A673 (cell line): ENCODE measurements at regions not wholly inside any gene's neighbourhood (a gene's known extent, or its start where the extent isn't known, plus 50 kb on each side); places are given as distances from the start of the nearest gene placed in this dataset.

Experiments used
- BruUV-seq: library from RNA; stranded (reverse); fragments of 400-500 nt; replicated peaks from 2 replicates; lab custom pipeline; 2021; lab: Mats Ljungman, UMichigan
- CTCF ChIA-PET: fragments of 300-600 bp; sonication (Branson Sonifier 250); formaldehyde crosslinking; loops from one replicate; lab custom pipeline; 2022; ENCODE audit warnings: antibody characterized with exemption; lab: Charles Lee
- POLR2A ChIA-PET: fragments of 300-600 bp; sonication (Branson Sonifier 250); formaldehyde crosslinking; loops from one replicate; lab custom pipeline; 2022; ENCODE audit warnings: antibody characterized with exemption; ENCODE audit not compliant: low non-redundant PET; lab: Charles Lee
- DNase-seq: peaks from one replicate; pipeline ENCODE4 v3.0.0-alpha.2; 2015; ENCODE audit warnings: low spot score
- H3K27ac ChIP-seq: fragments of 200-600 bp; sonication (generic); 2 replicates; pipeline ENCODE4 v1.5.1; 2016; ENCODE audit warnings: mixed run types, low read depth, mild to moderate bottlenecking, mixed read lengths, antibody characterized with exemption, low read length; ENCODE audit not compliant: poor library complexity, severe bottlenecking
- H3K27me3 ChIP-seq: fragments of 200-600 bp; sonication (generic); replicated peaks from 2 replicates; pipeline ENCODE4 v1.6.1; 2017; ENCODE audit warnings: mixed run types, low read depth, mild to moderate bottlenecking, mixed read lengths, antibody characterized with exemption, low read length; ENCODE audit not compliant: insufficient read depth, poor library complexity
- H3K36me3 ChIP-seq: fragments of 200-600 bp; sonication (generic); 2 replicates; pipeline ENCODE4 v1.6.1; 2016; ENCODE audit warnings: mixed run types, mild to moderate bottlenecking, mixed read lengths, antibody characterized with exemption, low read length; ENCODE audit not compliant: insufficient read depth, poor library complexity, severe bottlenecking
- H3K4me1 ChIP-seq: fragments of 200-600 bp; sonication (generic); 2 replicates; pipeline ENCODE4 v1.6.1; 2017; ENCODE audit warnings: mixed run types, mild to moderate bottlenecking, mixed read lengths, antibody characterized with exemption, low read length; ENCODE audit not compliant: insufficient read depth, poor library complexity, severe bottlenecking
- H3K4me3 ChIP-seq: fragments of 200-600 bp; sonication (generic); 2 replicates; pipeline ENCODE4 v1.5.1; 2016; ENCODE audit warnings: low read depth, mixed run types, mild to moderate bottlenecking, mixed read lengths, low read length; ENCODE audit not compliant: poor library complexity, severe bottlenecking
- H3K9me3 ChIP-seq: fragments of 200-600 bp; sonication (generic); 2 replicates; pipeline ENCODE4 v1.6.1; 2016; ENCODE audit warnings: mixed run types, low read depth, mild to moderate bottlenecking, mixed read lengths, antibody characterized with exemption, low read length; ENCODE audit not compliant: poor library complexity, severe bottlenecking
- EZH2 ChIP-seq: fragments of 200-600 bp; sonication (generic); IDR thresholded peaks from 2 replicates; pipeline ENCODE4 v1.6.1; 2017; ENCODE audit warnings: borderline replicate concordance, low read depth, mild to moderate bottlenecking, mixed read lengths, antibody characterized with exemption, low read length; ENCODE audit not compliant: poor library complexity, severe bottlenecking
- intact Hi-C: fragments of 100-400 bp; cut with micrococcal nuclease; formaldehyde crosslinking; loops from one replicate; pipeline ENCODE4 v1.10.0; 2022; ENCODE audit not compliant: unreplicated experiment
- TF ChIP-seq, protein P1 (sequence below): fragments of 300-800, 200-600 bp; sonication (generic); conservative IDR thresholded peaks from 2 replicates; pipeline ENCODE4 v1.5.1; 2017; ENCODE audit warnings: low read depth, mild to moderate bottlenecking, antibody characterized with exemption, low read length, moderate library complexity, mixed read lengths

DNA sequence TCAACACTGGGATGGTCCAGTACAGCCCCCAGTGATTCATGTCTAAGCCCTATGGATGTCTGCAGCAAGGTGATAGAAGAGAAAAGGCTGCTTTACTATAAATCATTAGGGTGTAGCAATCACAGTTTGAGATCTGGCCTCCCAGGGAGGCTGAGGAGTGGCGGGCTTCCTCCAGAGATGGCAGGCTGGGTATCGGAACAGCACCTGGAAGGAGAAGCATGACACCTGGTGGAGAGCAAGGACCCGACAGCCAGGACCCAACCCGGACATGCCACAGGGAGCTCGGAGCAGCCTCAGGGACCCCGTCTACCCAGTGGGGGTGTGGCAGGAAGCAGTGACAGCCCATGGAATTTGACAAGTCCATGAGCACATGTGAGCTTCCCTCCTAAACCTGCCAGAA is 114.8 kb upstream of the CD93 start:
- H3K9me3 ChIP-seq, result no peaks in the 10 kb centered on the region
- intact Hi-C loops, result no loop called here
- TF ChIP-seq, protein P1, sequence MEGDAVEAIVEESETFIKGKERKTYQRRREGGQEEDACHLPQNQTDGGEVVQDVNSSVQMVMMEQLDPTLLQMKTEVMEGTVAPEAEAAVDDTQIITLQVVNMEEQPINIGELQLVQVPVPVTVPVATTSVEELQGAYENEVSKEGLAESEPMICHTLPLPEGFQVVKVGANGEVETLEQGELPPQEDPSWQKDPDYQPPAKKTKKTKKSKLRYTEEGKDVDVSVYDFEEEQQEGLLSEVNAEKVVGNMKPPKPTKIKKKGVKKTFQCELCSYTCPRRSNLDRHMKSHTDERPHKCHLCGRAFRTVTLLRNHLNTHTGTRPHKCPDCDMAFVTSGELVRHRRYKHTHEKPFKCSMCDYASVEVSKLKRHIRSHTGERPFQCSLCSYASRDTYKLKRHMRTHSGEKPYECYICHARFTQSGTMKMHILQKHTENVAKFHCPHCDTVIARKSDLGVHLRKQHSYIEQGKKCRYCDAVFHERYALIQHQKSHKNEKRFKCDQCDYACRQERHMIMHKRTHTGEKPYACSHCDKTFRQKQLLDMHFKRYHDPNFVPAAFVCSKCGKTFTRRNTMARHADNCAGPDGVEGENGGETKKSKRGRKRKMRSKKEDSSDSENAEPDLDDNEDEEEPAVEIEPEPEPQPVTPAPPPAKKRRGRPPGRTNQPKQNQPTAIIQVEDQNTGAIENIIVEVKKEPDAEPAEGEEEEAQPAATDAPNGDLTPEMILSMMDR, result 0 out of 2 replicates have a peak, but pooled peaks have one; percentile 14
- no peak for TF ChIP-seq EZH2
- ChIA-PET POLR2A (no interaction called here), CTCF (no interaction called here)
- H3K27ac ChIP-seq, result no peak overlapping the region
- peak; percentile 24 for DNase-seq
- H3K4me3 ChIP-seq, result no peak overlapping the region
- no TSS peak for BruUV-seq
- no peaks in the 10 kb centered on the region for H3K36me3 ChIP-seq
- peaks cover 91% of the 10 kb centered on the region for H3K27me3 ChIP-seq
- no peaks in the 10 kb centered on the region for H3K4me1 ChIP-seq

DNA sequence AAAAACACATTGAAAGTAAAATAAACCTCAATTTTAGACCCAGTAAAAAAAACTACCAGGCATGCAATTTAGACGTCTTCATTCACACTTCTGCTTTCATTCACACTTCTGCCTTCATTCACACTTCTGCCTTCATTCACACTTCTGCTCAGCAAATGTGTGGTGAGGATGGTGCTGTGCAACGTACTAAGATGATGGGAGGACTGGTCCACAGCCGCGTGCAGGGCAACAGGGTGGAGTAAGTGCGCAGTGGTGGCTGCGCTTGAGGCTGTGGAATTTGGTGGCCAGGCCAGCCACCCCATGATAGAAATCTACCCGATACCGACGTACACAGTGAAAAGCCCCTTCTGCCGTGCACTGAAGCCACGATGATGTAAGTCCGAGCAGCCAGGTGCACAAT is 114.3 kb upstream of the CD93 start:
- H3K4me3 ChIP-seq, result no peak overlapping the region
- H3K4me1 ChIP-seq, result no peaks in the 10 kb centered on the region
- no peak for TF ChIP-seq EZH2
- TF ChIP-seq, protein P1, result no peak
- no TSS peak for BruUV-seq
- POLR2A ChIA-PET, result no interaction called here
- H3K27ac ChIP-seq, result no peak overlapping the region
- H3K9me3 ChIP-seq, result peaks cover 4% of the 10 kb centered on the region
- intact Hi-C loops, result no loop called here
- H3K27me3 ChIP-seq, result peaks cover 86% of the 10 kb centered on the region
- CTCF ChIA-PET, result no interaction called here
- DNase-seq, result no peak
- no peaks in the 10 kb centered on the region for H3K36me3 ChIP-seq

DNA sequence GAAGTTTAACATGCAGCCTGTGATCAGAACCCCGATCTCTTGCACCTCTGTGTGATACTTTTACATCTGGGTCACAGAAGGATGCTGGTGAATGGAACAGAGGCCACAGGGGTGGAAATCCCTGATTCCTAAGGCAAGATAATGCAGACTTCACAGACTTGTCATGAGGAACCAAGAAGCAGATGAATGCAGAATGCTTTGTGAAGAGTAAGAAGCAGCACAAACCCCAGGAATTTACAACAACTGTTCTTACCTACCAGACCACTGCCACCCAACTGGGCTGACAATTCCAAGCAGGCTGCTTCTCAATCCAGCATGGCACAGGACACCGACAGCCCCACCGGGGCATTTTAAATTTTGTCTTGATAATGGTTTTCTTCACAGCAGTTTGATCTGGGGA is 113.2 kb upstream of the CD93 start:
- peaks cover 81% of the 10 kb centered on the region for H3K27me3 ChIP-seq
- no peak overlapping the region for H3K4me3 ChIP-seq
- no peaks in the 10 kb centered on the region for H3K36me3 ChIP-seq
- H3K4me1 ChIP-seq, result no peaks in the 10 kb centered on the region
- ChIA-PET CTCF (no interaction called here), POLR2A (no interaction called here)
- no peak for DNase-seq
- no TSS peak for BruUV-seq
- TF ChIP-seq EZH2, result no peak
- TF ChIP-seq, protein P1, result no peak
- intact Hi-C loops, result no loop called here
- no peak overlapping the region for H3K27ac ChIP-seq
- peaks cover 4% of the 10 kb centered on the region for H3K9me3 ChIP-seq
